Esophagus muscularis mucosa (tissue), 4 donors: ENCODE measurements at regions not wholly inside any gene's neighbourhood (a gene's known extent, or its start where the extent isn't known, plus 50 kb on each side); places are given as distances from the start of the nearest gene placed in this dataset.

Experiments
- DNase-seq: peaks from one replicate; pipeline ENCODE4 v3.0.0-alpha.2; 2017; ENCODE audit errors: extremely low spot score
- H3K27ac ChIP-seq, 4 donors: fragments of 200-600 bp; sonication (generic); replicated peaks in 1 of 4; 1 replicate in 3 of 4; 2 replicates in 1 of 4; pipeline ENCODE4 v1.5.1; 2016 to 2019; ENCODE audit warnings: mild to moderate bottlenecking in 1 of 4
- H3K27me3 ChIP-seq, 4 donors: fragments of 200-600 bp; sonication (generic); one replicate each; pipeline versions ENCODE4 v1.5.1 to v1.6.0; 2016 to 2019
- H3K36me3 ChIP-seq, 4 donors: fragments of 200-600 bp; sonication (generic); one replicate each; pipeline ENCODE4 v1.5.1; 2016 to 2019
- H3K4me1 ChIP-seq, 4 donors: fragments of 200-600 bp; sonication (generic); one replicate each; pipeline ENCODE4 v1.5.1; 2016 to 2019
- H3K4me3 ChIP-seq, 4 donors: fragments of 200-600 bp; sonication (generic); 1 replicate in 2 of 4; 2 replicates in 2 of 4; pipeline ENCODE4 v1.5.1; 2016 to 2019; ENCODE audit warnings: mild to moderate bottlenecking in 4 of 4, moderate library complexity in 1 of 4
- H3K9me3 ChIP-seq, 4 donors: fragments of 200-600 bp; sonication (generic); 1 replicate in 3 of 4; 2 replicates in 1 of 4; pipeline ENCODE4 v1.5.1; 2016 to 2019
- EP300 ChIP-seq: sonication (generic); formaldehyde crosslinking; IDR thresholded peaks from one replicate; pipeline ENCODE4 v1.6.1; 2017; ENCODE audit warnings: antibody characterized with exemption
- POLR2A ChIP-seq: fragments of 450-650 bp; IDR thresholded peaks from one replicate; pipeline ENCODE4 v1.6.1; 2017; ENCODE audit warnings: antibody characterized with exemption, moderate library complexity, mild to moderate bottlenecking, low read depth
- POLR2AphosphoS5 ChIP-seq, 2 donors: sonication (generic); formaldehyde crosslinking; IDR thresholded peaks; one replicate each; pipeline ENCODE4 v1.6.1; 2017; ENCODE audit warnings: antibody characterized with exemption in 2 of 2
- WGBS: methylation state at CpG from one replicate; pipeline ENCODE4 v1.1.5; 2018; 5-methylcytosine and 5-hydroxymethylcytosine counted together
- intact Hi-C: fragments of 100-400 bp; cut with DNase I; formaldehyde crosslinking; loops from one replicate; pipeline ENCODE4 v1.15.1; 2023
- TF ChIP-seq, protein P1 (sequence below), 3 experiments: fragments of 200-600 bp in 2 of 3; fragments of 450-650 bp in 1 of 3; sonication (generic) in 2 of 3; IDR thresholded peaks; one replicate each; pipeline ENCODE4 v1.5.1; 2017 to 2019; ENCODE audit warnings: antibody characterized with exemption in 3 of 3, mild to moderate bottlenecking in 2 of 3, moderate library complexity in 1 of 3

DNA sequence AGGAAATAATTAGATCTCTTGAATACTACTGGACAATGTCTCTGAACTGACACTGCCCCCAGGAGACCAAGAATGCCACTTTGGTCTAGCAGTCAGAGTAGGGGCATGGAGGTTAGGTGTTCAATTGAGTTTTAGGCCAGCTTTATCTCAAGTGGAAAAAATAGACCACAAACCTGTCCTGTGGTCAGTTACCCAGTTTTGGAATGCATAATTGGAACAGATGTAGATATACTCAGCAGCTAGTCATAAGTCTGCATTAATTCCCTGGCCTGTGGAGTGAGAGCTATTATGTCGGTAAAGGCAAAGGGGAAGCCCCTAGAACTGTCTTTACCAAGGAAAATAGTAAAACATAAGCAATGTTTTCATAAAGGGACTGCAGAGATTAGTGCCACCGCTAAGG, 587.7 kb downstream of the GLUD2 start:
- Histone ChIP-seq H3K27me3 (no peaks in the 10 kb centered on the region), H3K9me3 (no peaks in the 10 kb centered on the region), H3K4me3 (no peak overlapping the region), H3K4me1 (no peaks in the 10 kb centered on the region), H3K36me3 (no peaks in the 10 kb centered on the region), H3K27ac (no peak overlapping the region)
- intact Hi-C loops: no loop called here
- no peak for TF ChIP-seq EP300
- no peak for TF ChIP-seq POLR2AphosphoS5 (IDR thresholded peaks at IDR 0.05)
- no peak for TF ChIP-seq POLR2A
- TF ChIP-seq, protein P1, sequence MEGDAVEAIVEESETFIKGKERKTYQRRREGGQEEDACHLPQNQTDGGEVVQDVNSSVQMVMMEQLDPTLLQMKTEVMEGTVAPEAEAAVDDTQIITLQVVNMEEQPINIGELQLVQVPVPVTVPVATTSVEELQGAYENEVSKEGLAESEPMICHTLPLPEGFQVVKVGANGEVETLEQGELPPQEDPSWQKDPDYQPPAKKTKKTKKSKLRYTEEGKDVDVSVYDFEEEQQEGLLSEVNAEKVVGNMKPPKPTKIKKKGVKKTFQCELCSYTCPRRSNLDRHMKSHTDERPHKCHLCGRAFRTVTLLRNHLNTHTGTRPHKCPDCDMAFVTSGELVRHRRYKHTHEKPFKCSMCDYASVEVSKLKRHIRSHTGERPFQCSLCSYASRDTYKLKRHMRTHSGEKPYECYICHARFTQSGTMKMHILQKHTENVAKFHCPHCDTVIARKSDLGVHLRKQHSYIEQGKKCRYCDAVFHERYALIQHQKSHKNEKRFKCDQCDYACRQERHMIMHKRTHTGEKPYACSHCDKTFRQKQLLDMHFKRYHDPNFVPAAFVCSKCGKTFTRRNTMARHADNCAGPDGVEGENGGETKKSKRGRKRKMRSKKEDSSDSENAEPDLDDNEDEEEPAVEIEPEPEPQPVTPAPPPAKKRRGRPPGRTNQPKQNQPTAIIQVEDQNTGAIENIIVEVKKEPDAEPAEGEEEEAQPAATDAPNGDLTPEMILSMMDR (IDR thresholded peaks at IDR 0.05): no peak
- 68% methylated on average over 2 of the region's 2 CpGs for WGBS
- DNase-seq: no peak

DNA sequence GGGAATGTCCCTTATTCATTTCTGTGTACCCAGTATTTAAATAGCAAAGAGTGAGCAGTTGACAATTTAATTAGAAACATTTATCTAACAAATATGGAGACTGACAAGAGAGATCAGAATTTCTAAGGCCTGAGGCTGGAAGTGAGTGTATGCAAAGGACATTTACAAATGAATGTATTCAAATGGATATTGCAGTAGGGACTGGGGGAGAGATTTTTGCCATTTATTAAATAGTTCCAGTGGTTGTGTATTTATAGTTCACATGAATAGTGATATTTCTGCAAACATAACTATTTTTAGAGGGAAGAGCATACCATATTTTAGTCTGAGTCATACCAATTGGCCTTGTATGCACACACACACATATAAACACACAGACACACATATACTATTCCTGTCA, 592.4 kb downstream of the GLUD2 start:
- H3K4me3 ChIP-seq: no peak overlapping the region
- intact Hi-C loops: no loop called here
- no peaks in the 10 kb centered on the region for H3K27me3 ChIP-seq
- no peaks in the 10 kb centered on the region for H3K4me1 ChIP-seq
- no peak overlapping the region for H3K27ac ChIP-seq
- TF ChIP-seq, protein P1 (IDR thresholded peaks at IDR 0.05): no peak
- TF ChIP-seq POLR2AphosphoS5 (IDR thresholded peaks at IDR 0.05): no peak
- no peak for TF ChIP-seq EP300
- TF ChIP-seq POLR2A: no peak
- no peak for DNase-seq
- H3K9me3 ChIP-seq: no peaks in the 10 kb centered on the region
- no peaks in the 10 kb centered on the region for H3K36me3 ChIP-seq

DNA sequence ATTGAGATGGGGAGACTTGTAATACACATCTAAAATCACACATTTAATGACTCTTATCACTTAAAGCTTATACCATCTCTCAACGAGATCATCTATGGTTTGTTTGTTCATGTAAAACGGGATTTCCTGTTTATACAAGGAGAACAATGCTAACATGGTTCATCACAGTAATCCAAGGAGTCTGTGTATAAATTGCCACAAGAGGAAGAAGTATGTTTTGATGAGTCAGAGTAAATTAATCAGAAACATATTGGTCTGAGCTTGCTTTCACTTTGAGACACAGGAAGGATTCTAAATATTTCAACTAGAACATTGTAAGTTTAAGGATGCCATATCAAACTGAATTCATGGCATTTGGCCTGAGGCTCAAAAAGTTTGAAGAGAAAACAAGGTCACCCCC, 594.1 kb downstream of the GLUD2 start:
- no peak for DNase-seq
- 25% methylated on average over 2 of the region's 2 CpGs for WGBS
- H3K36me3 ChIP-seq: no peaks in the 10 kb centered on the region

DNA sequence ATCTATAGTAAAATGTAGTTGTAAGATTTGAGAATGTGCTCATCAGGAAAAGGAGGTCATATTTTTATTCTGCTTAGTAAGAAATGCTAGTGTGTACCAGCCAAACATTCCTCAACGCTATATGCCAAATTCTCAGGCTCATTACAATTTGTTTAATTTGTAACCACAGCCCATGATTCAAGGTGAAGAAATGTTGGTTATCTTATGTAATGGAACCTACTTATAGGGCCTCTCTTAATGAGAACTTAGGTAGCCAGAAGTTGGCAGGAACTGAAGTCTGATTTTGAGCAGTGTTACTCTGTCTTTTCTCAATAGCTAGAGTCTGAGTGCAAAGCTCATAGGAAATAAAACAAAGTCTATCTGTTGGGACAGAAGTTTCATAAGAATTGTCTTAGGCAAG, 595.0 kb downstream of the GLUD2 start:
- H3K36me3 ChIP-seq: no peaks in the 10 kb centered on the region
- no peak overlapping the region for H3K4me3 ChIP-seq
- no peaks in the 10 kb centered on the region for H3K27me3 ChIP-seq
- TF ChIP-seq POLR2A (no peak), POLR2AphosphoS5 (IDR thresholded peaks at IDR 0.05) (no peak), EP300 (no peak)
- TF ChIP-seq, protein P1 (IDR thresholded peaks at IDR 0.05): no peak
- no peak for DNase-seq
- whole genome bisulfite sequencing: 46% methylated on average over 1 of the region's 1 CpG
- intact Hi-C loops: no loop called here
- no peaks in the 10 kb centered on the region for H3K4me1 ChIP-seq
- H3K9me3 ChIP-seq: no peaks in the 10 kb centered on the region
- no peak overlapping the region for H3K27ac ChIP-seq

More for the DNA sequence above, 594.1 kb downstream of the GLUD2 start:
- no peak overlapping the region for H3K4me3 ChIP-seq
- intact Hi-C loops: no loop called here
- H3K9me3 ChIP-seq: no peaks in the 10 kb centered on the region
- no peaks in the 10 kb centered on the region for H3K4me1 ChIP-seq
- no peak for TF ChIP-seq POLR2A
- no peak overlapping the region for H3K27ac ChIP-seq
- no peaks in the 10 kb centered on the region for H3K27me3 ChIP-seq

DNA sequence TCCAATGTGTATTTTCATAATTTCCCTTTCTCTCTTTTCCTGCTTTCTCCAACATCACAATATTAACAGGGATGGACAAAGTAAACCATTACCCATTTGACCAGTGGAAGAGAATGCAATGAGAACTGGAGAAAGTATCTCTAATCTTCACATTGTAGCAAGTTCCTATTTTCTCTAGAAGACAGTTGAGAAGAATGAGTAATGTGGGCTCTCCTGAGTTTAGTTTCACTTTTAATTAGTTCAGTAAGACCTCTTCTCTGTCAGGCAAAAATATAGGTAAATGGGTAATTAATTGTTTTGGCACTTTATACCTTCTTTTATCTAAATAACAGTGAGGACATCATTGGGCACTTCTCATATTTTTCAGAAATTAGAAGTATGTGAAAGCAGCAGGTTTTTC, 602.0 kb downstream of the GLUD2 start:
- H3K9me3 ChIP-seq: no peaks in the 10 kb centered on the region
- no peaks in the 10 kb centered on the region for H3K27me3 ChIP-seq
- no peak for DNase-seq
- no peak overlapping the region for H3K27ac ChIP-seq
- H3K4me1 ChIP-seq: no peaks in the 10 kb centered on the region
- TF ChIP-seq POLR2AphosphoS5 (IDR thresholded peaks at IDR 0.05) (no peak), EP300 (no peak), POLR2A (no peak)
- TF ChIP-seq, protein P1 (IDR thresholded peaks at IDR 0.05): no peak
- H3K36me3 ChIP-seq: no peaks in the 10 kb centered on the region
- no peak overlapping the region for H3K4me3 ChIP-seq
- intact Hi-C loops: no loop called here
